ENCODE measurements at regions not wholly inside any gene's neighbourhood (a gene's known extent, or its start where the extent isn't known, plus 50 kb on each side); places are given as distances from the start of the nearest gene placed in this dataset.

- no peaks in the 10 kb centered on the region for H3K9me3 ChIP-seq
- no peaks in the 10 kb centered on the region for H3K4me1 ChIP-seq (ENCODE audit: control insufficient read depth in 1 of 2, insufficient read depth in 1 of 2, low read depth in 1 of 2, low read length in 1 of 2)
- no peak overlapping the region for H3K4me3 ChIP-seq (ENCODE audit: low read depth in 1 of 2, low read length in 1 of 2)
- no peak overlapping the region for H3K27ac ChIP-seq
- no peak for TF ChIP-seq CTCF (IDR thresholded peaks at IDR 0.05)
- H3K27me3 ChIP-seq = no peaks in the 10 kb centered on the region
- no peaks in the 10 kb centered on the region for H3K36me3 ChIP-seq
Measured at GRCh38 chr1:187464320-187464719, 635.6 kb downstream of the PLA2G4A start.

- H3K9me3 ChIP-seq = no peaks in the 10 kb centered on the region
- TF ChIP-seq CTCF (IDR thresholded peaks at IDR 0.05) = no peak
- no peaks in the 10 kb centered on the region for H3K4me1 ChIP-seq (ENCODE audit: control insufficient read depth in 1 of 2, insufficient read depth in 1 of 2, low read depth in 1 of 2, low read length in 1 of 2)
- no peak overlapping the region for H3K27ac ChIP-seq
- H3K4me3 ChIP-seq (ENCODE audit: low read depth in 1 of 2, low read length in 1 of 2) = no peak overlapping the region
- no peaks in the 10 kb centered on the region for H3K36me3 ChIP-seq
- H3K27me3 ChIP-seq = no peaks in the 10 kb centered on the region
Measured at GRCh38 chr1:187465441-187465840, 636.7 kb downstream of the PLA2G4A start.

GRCh38 chr1:187469836-187470235, 641.1 kb downstream of the PLA2G4A start:
- H3K4me1 ChIP-seq (ENCODE audit: control insufficient read depth in 1 of 2, insufficient read depth in 1 of 2, low read depth in 1 of 2, low read length in 1 of 2) = no peaks in the 10 kb centered on the region
- no peak for TF ChIP-seq CTCF (IDR thresholded peaks at IDR 0.05)

GRCh38 chr1:187471555-187471954, 642.8 kb downstream of the PLA2G4A start:
- Histone ChIP-seq H3K27me3 (no peaks in the 10 kb centered on the region), H3K4me3 (ENCODE audit: low read depth in 1 of 2, low read length in 1 of 2) (no peak overlapping the region), H3K36me3 (no peaks in the 10 kb centered on the region), H3K9me3 (no peaks in the 10 kb centered on the region), H3K27ac (no peak overlapping the region), H3K4me1 (ENCODE audit: control insufficient read depth in 1 of 2, insufficient read depth in 1 of 2, low read depth in 1 of 2, low read length in 1 of 2) (no peaks in the 10 kb centered on the region)
- TF ChIP-seq CTCF (IDR thresholded peaks at IDR 0.05) = no peak

More at GRCh38 chr1:187469836-187470235, 641.1 kb downstream of the PLA2G4A start:
- Histone ChIP-seq H3K27me3 (no peaks in the 10 kb centered on the region), H3K36me3 (no peaks in the 10 kb centered on the region), H3K27ac (no peak overlapping the region), H3K4me3 (ENCODE audit: low read depth in 1 of 2, low read length in 1 of 2) (no peak overlapping the region), H3K9me3 (no peaks in the 10 kb centered on the region)

- TF ChIP-seq CTCF (IDR thresholded peaks at IDR 0.05) = no peak
- Histone ChIP-seq H3K36me3 (no peaks in the 10 kb centered on the region), H3K4me1 (ENCODE audit: control insufficient read depth in 1 of 2, insufficient read depth in 1 of 2, low read depth in 1 of 2, low read length in 1 of 2) (no peaks in the 10 kb centered on the region), H3K4me3 (ENCODE audit: low read depth in 1 of 2, low read length in 1 of 2) (no peak overlapping the region), H3K27ac (no peak overlapping the region), H3K9me3 (no peaks in the 10 kb centered on the region), H3K27me3 (no peaks in the 10 kb centered on the region)
Measured at GRCh38 chr1:187474336-187474735, 645.6 kb downstream of the PLA2G4A start.

GRCh38 chr1:187476671-187477070, 647.9 kb downstream of the PLA2G4A start:
- H3K36me3 ChIP-seq = no peaks in the 10 kb centered on the region
- H3K4me3 ChIP-seq (ENCODE audit: low read depth in 1 of 2, low read length in 1 of 2) = no peak overlapping the region
- no peaks in the 10 kb centered on the region for H3K27me3 ChIP-seq
- no peak overlapping the region for H3K27ac ChIP-seq
- no peak for TF ChIP-seq CTCF (IDR thresholded peaks at IDR 0.05)
- H3K9me3 ChIP-seq = no peaks in the 10 kb centered on the region
- no peaks in the 10 kb centered on the region for H3K4me1 ChIP-seq (ENCODE audit: control insufficient read depth in 1 of 2, insufficient read depth in 1 of 2, low read depth in 1 of 2, low read length in 1 of 2)

Measured in neutrophil (primary cell).